ENCODE measurements at regions not wholly inside any gene's neighbourhood (a gene's known extent, or its start where the extent isn't known, plus 50 kb on each side); places are given as distances from the start of the nearest gene placed in this dataset.

- no peak for ATAC-seq
These were observed 119.5 kb downstream of the PLEKHG1 start for GRCh38 chr6:150719099-150719766.

More at GRCh38 chr6:150719099-150719766, 119.5 kb downstream of the PLEKHG1 start:
- no peak for DNase-seq (ENCODE audit: low spot score)
- Histone ChIP-seq H3K36me3 (ENCODE audit: insufficient read depth) (no peaks in the 10 kb centered on the region), H3K79me2 (replicated peaks; ENCODE audit: insufficient read depth) (no peaks in the 10 kb centered on the region), H2AFZ (no peak overlapping the region), H3K27me3 (ENCODE audit: insufficient read depth) (no peaks in the 10 kb centered on the region), H3K27ac (ENCODE audit: low read depth) (no peak overlapping the region), H3K4me1 (ENCODE audit: insufficient read depth) (peaks cover 19% of the 10 kb centered on the region), H3K4me2 (no peak overlapping the region), H3K4me3 (no peak overlapping the region), H3F3A (replicated peaks; ENCODE audit: low read depth) (no peaks in the 10 kb centered on the region), H3K9me2 (ENCODE audit: insufficient read depth) (no peaks in the 10 kb centered on the region), H4K20me1 (replicated peaks; ENCODE audit: insufficient read depth) (no peaks in the 10 kb centered on the region)
- TF ChIP-seq, protein P1, sequence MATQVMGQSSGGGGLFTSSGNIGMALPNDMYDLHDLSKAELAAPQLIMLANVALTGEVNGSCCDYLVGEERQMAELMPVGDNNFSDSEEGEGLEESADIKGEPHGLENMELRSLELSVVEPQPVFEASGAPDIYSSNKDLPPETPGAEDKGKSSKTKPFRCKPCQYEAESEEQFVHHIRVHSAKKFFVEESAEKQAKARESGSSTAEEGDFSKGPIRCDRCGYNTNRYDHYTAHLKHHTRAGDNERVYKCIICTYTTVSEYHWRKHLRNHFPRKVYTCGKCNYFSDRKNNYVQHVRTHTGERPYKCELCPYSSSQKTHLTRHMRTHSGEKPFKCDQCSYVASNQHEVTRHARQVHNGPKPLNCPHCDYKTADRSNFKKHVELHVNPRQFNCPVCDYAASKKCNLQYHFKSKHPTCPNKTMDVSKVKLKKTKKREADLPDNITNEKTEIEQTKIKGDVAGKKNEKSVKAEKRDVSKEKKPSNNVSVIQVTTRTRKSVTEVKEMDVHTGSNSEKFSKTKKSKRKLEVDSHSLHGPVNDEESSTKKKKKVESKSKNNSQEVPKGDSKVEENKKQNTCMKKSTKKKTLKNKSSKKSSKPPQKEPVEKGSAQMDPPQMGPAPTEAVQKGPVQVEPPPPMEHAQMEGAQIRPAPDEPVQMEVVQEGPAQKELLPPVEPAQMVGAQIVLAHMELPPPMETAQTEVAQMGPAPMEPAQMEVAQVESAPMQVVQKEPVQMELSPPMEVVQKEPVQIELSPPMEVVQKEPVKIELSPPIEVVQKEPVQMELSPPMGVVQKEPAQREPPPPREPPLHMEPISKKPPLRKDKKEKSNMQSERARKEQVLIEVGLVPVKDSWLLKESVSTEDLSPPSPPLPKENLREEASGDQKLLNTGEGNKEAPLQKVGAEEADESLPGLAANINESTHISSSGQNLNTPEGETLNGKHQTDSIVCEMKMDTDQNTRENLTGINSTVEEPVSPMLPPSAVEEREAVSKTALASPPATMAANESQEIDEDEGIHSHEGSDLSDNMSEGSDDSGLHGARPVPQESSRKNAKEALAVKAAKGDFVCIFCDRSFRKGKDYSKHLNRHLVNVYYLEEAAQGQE (IDR thresholded peaks at IDR 0.05; ENCODE audit: unreplicated experiment): no peak
- TF ChIP-seq, protein P2, sequence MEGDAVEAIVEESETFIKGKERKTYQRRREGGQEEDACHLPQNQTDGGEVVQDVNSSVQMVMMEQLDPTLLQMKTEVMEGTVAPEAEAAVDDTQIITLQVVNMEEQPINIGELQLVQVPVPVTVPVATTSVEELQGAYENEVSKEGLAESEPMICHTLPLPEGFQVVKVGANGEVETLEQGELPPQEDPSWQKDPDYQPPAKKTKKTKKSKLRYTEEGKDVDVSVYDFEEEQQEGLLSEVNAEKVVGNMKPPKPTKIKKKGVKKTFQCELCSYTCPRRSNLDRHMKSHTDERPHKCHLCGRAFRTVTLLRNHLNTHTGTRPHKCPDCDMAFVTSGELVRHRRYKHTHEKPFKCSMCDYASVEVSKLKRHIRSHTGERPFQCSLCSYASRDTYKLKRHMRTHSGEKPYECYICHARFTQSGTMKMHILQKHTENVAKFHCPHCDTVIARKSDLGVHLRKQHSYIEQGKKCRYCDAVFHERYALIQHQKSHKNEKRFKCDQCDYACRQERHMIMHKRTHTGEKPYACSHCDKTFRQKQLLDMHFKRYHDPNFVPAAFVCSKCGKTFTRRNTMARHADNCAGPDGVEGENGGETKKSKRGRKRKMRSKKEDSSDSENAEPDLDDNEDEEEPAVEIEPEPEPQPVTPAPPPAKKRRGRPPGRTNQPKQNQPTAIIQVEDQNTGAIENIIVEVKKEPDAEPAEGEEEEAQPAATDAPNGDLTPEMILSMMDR (conservative IDR thresholded peaks at IDR 0.05; ENCODE audit: low read depth in 2 of 2): no peak
- TF ChIP-seq ZNF331 (CRISPR knock-in tag; IDR thresholded peaks at IDR 0.05; ENCODE audit: low read depth) (no peak), EZH2 (IDR thresholded peaks at IDR 0.05; ENCODE audit: low read depth, unreplicated experiment) (no peak), POLR2AphosphoS5 (IDR thresholded peaks at IDR 0.05; ENCODE audit: low read depth) (no peak), NANOG (IDR thresholded peaks at IDR 0.05; ENCODE audit: borderline replicate concordance) (no peak), ZNF462 (CRISPR knock-in tag; IDR thresholded peaks at IDR 0.05) (no peak), CREB1 (CRISPR knock-in tag; IDR thresholded peaks at IDR 0.05; ENCODE audit: low read depth) (no peak), STAT1 (IDR thresholded peaks at IDR 0.05; ENCODE audit: unreplicated experiment) (no peak), ZNF114 (CRISPR knock-in tag; IDR thresholded peaks at IDR 0.05) (no peak), EZH2phosphoT487 (IDR thresholded peaks at IDR 0.05; ENCODE audit: unreplicated experiment) (no peak), JUNB (IDR thresholded peaks at IDR 0.05; ENCODE audit: unreplicated experiment) (no peak)
- TF ChIP-seq, protein P3, sequence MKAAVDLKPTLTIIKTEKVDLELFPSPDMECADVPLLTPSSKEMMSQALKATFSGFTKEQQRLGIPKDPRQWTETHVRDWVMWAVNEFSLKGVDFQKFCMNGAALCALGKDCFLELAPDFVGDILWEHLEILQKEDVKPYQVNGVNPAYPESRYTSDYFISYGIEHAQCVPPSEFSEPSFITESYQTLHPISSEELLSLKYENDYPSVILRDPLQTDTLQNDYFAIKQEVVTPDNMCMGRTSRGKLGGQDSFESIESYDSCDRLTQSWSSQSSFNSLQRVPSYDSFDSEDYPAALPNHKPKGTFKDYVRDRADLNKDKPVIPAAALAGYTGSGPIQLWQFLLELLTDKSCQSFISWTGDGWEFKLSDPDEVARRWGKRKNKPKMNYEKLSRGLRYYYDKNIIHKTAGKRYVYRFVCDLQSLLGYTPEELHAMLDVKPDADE (IDR thresholded peaks at IDR 0.05): no peak
- Mint-ChIP-seq H3K27me3 (ENCODE audit: insufficient read depth, low read depth, poor library complexity) (peaks cover 3% of the 10 kb centered on the region), H3K9me3 (no peaks in the 10 kb centered on the region; the same call in 2 of the 3 replicates), H3K36me3 (ENCODE audit: low read depth) (no peaks in the 10 kb centered on the region), H3K27ac (no peak overlapping the region; the same call in 1 of the 2 replicates), H3K4me3 (no peak overlapping the region), H3K4me1 (peaks cover 19% of the 10 kb centered on the region)
